Heart left ventricle (tissue), 16 donors: ENCODE measurements at regions not wholly inside any gene's neighbourhood (a gene's known extent, or its start where the extent isn't known, plus 50 kb on each side); places are given as distances from the start of the nearest gene placed in this dataset.

Source experiments
- ATAC-seq, 4 donors: fragments of 200-7000 bp; cut with Tn5 transposase; one replicate each; pipeline ENCODE4 v1.9.1; 2020 to 2022; ENCODE audit warnings: moderate library complexity in 4 of 4, mild to moderate bottlenecking in 3 of 4, moderate number of reproducible peaks in 1 of 4
- DNase-seq, 5 donors: peaks; one replicate each; pipeline ENCODE4 v3.0.0-alpha.2; 2020
- H3K27ac ChIP-seq, 12 donors: fragments of 200-600 bp; sonication (generic) in 4 of 12; one replicate each; pipeline versions ENCODE4 v1.5.0 to v1.8.0; 2016 to 2022; ENCODE audit warnings: mild to moderate bottlenecking in 2 of 12
- H3K27me3 ChIP-seq, 9 donors: fragments of 200-600 bp; sonication (generic) in 2 of 9; one replicate each; pipeline versions ENCODE4 v1.5.1 to v1.8.0; 2016 to 2022; ENCODE audit warnings: mild to moderate bottlenecking in 3 of 9
- H3K36me3 ChIP-seq, 9 donors: fragments of 200-600 bp; sonication (generic) in 2 of 9; one replicate each; pipeline versions ENCODE4 v1.5.0 to v1.8.0; 2018 to 2022; ENCODE audit warnings: mild to moderate bottlenecking in 2 of 9
- H3K4me1 ChIP-seq, 12 donors: fragments of 200-600 bp; sonication (generic) in 4 of 12; one replicate each; pipeline versions ENCODE4 v1.5.0 to v1.8.0; 2016 to 2022; ENCODE audit warnings: mild to moderate bottlenecking in 3 of 12
- H3K4me3 ChIP-seq, 12 donors: fragments of 200-600 bp; sonication (generic) in 4 of 12; one replicate each; pipeline versions ENCODE4 v1.5.0 to v1.8.0; 2017 to 2022; ENCODE audit warnings: mild to moderate bottlenecking in 9 of 12, moderate library complexity in 4 of 12
- H3K9me3 ChIP-seq, 12 donors: fragments of 200-600 bp; sonication (generic) in 4 of 12; one replicate each; pipeline versions ENCODE4 v1.5.0 to v1.8.0; 2016 to 2022; ENCODE audit warnings: mild to moderate bottlenecking in 1 of 12
- CTCF ChIP-seq, 12 donors: fragments of 200-600 bp; sonication (generic) in 4 of 12; IDR thresholded peaks; one replicate each; pipeline versions ENCODE4 v1.5.0 to v1.8.0; 2018 to 2022; ENCODE audit warnings: antibody characterized with exemption in 12 of 12, mild to moderate bottlenecking in 5 of 12
- POLR2A ChIP-seq, 2 donors: fragments of 450-650 bp; IDR thresholded peaks; one replicate each; pipeline ENCODE4 v1.6.1; 2017; ENCODE audit warnings: antibody characterized with exemption in 2 of 2, mild to moderate bottlenecking in 2 of 2, moderate library complexity in 2 of 2
- WGBS, 4 donors: extraction: QIAGEN DNeasy Blood & Tissue Kit in 2 of 4; methylation state at CpG; one replicate each; pipeline versions ENCODE4 v1.1.5 to v1.1.7; 2013 to 2018; 5-methylcytosine and 5-hydroxymethylcytosine counted together
- intact Hi-C, 10 donors: fragments of 100-400 bp; cut with DNase I; formaldehyde crosslinking; loops; one replicate each; pipeline versions ENCODE4 v1.11.1 to v1.14.2; 2022
- donor health status: ischemic (EF 13 %, LVEDD 7.1; RV severe dilation, severe dysfunction).
- donor health status: healthy with polysubstance abuse.
- donor health status: DM: no; HTN: yes; CAD: no.
- donor health status: DM: no; HTN: no; CAD: no.
- donor health status: ischemic (EF 25% LVEDD 6.9; RV normal size, moderate dysfunction).
- donor health status: ischemic (EF 25% LVEDD 5.7; RV mildly dilated, moderate dysfunction).
- donor health status: healthy.
- donor health status: DM: yes; HTN: yes; CAD: no.
- donor health status: ischemic (EF 35%, LVEDD 5.7; RV mildly dilated, moderate dysfunction).
- donor health status: nonischemic (EF 11% LVEDD 7.7; RV severe dilation, severe dysfunction).
- donor health status: DM: yes; HTN: yes; CAD: no.
- donor health status: PGD.
- donor health status: ischemic (EF 29% LVEDD 5.4; RV normal size, mild dysfunction).
- donor health status: nonischemic (EF 23%, LVEDD 6.1; RV moderate dilation, normal function).

DNA sequence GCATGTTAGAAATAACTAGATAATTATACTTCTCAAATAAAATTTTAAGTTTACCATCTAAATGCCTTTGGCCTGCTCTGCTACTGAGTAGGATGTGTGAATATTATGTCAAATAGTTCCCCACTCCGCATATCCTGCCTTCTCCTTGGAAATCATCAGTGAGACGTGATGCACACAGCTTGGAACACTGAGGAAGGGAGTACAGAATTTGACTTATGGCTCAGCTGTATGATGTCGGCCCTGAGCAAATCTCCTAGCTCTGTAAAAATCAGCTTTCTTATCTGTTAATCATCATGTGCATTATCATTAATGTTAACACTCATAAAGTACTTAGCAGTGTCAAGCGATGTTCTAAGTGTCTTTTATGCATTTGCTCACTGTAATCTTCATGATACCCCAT is 241.0 kb upstream of the ANKRD50 start:
- intact Hi-C loops, result no loop called here
- ATAC-seq (no peak), DNase-seq (no peak)
- Histone ChIP-seq H3K27me3 (no peaks in the 10 kb centered on the region), H3K4me3 (no peak overlapping the region), H3K36me3 (no peaks in the 10 kb centered on the region), H3K4me1 (peaks cover 0 to 4% (median 0%) of the 10 kb centered on the region in 12 donors), H3K27ac (no peak overlapping the region), H3K9me3 (peaks cover 0 to 6% (median 0%) of the 10 kb centered on the region in 12 donors)
- WGBS, 4 donors, result 76 to 78% (median 76%) methylated on average over 4 of the region's 4 CpGs
- TF ChIP-seq POLR2A (IDR thresholded peaks at IDR 0.05), result no peak
- TF ChIP-seq CTCF (IDR thresholded peaks at IDR 0.05), result no peak

DNA sequence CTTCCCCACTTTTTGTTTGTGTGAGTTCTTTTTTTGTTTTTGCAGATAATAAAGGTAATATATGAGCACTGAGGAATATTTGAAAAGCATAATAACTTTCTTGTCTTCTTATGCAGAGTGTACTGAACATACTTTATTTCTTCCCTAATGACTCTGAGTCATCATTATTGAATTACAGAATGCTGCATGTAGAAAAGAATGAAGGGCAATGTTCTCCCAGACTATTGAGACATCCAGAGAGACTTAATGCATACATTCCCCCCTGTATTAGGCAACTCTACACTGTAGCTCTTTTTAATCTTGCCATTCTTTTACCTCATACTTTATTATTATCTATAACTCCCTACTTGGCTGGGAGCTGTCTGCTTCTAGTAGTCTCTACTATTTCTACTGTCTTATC is 240.5 kb upstream of the ANKRD50 start:
- Histone ChIP-seq H3K9me3 (peaks cover 0 to 6% (median 0%) of the 10 kb centered on the region in 12 donors), H3K27me3 (no peaks in the 10 kb centered on the region), H3K4me3 (no peak overlapping the region), H3K4me1 (peaks cover 0 to 4% (median 0%) of the 10 kb centered on the region in 12 donors), H3K27ac (no peak overlapping the region), H3K36me3 (no peaks in the 10 kb centered on the region)
- TF ChIP-seq CTCF (IDR thresholded peaks at IDR 0.05) (no peak), POLR2A (IDR thresholded peaks at IDR 0.05) (no peak)
- no peak for DNase-seq
- intact Hi-C loops, result no loop called here
- ATAC-seq, result no peak

DNA sequence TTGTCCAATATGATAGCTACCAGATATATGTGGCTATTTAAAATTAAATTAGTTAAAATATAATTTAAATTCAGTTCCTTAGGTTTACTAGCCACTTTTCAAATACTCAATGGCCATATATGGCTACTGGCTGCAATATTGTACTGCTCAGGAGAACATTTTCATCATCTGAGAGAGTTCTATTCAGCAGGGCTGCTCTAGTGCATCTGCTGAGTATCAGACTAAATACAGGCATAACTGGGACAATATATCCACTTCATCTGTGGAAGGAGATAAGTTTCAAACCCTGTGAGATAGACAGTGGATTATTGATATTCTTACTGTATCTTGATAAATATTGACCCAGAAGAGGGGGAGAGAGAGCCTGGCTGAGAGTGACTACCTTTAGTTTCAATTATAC is 240.1 kb upstream of the ANKRD50 start:
- DNase-seq (no peak), ATAC-seq (no peak)
- H3K27ac ChIP-seq, result no peak overlapping the region
- H3K27me3 ChIP-seq, result no peaks in the 10 kb centered on the region
- peaks cover 0 to 6% (median 0%) of the 10 kb centered on the region in 12 donors for H3K9me3 ChIP-seq
- no peak for TF ChIP-seq POLR2A (IDR thresholded peaks at IDR 0.05)
- no peak for TF ChIP-seq CTCF (IDR thresholded peaks at IDR 0.05)
- no peaks in the 10 kb centered on the region for H3K36me3 ChIP-seq
- intact Hi-C loops, result no loop called here
- peaks cover 0 to 4% (median 0%) of the 10 kb centered on the region in 12 donors for H3K4me1 ChIP-seq
- H3K4me3 ChIP-seq, result no peak overlapping the region

DNA sequence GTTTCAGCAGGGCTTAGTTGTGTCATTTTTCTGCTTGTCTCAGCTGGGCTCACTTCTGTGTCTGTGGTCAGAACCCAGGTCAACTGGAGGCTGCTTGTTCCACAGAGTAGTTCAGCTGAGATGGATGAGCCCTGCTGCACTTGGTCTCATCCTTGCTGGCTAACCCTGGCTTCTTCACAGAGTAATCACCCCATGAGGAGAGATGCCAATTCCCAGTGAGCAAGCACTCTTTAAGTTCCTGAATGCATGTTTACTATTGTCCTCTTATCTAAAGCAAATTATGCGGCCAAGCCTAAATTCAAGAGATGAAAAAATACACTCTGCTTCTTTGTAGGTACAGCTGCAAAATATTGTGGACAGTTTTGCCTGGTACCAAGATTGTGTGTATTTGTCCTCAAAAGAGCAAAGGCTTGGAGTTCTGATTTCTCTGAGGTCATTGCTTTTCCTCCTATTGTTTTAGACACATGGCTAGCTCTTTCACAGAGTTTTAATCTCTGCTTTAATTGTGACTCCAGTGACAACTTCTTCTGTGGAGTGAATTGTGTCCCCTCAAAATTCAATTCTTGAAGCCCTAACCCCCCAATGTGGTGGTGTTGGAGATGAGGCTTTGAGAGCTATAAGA is 236.6 kb upstream of the ANKRD50 start:
- Histone ChIP-seq H3K9me3 (peaks cover 0 to 6% (median 0%) of the 10 kb centered on the region in 12 donors), H3K27ac (peak overlapping the region in 1 of 12 donors; percentile 37), H3K36me3 (no peaks in the 10 kb centered on the region), H3K4me3 (no peak overlapping the region), H3K4me1 (peaks cover 0 to 6% (median 0%) of the 10 kb centered on the region in 12 donors), H3K27me3 (no peaks in the 10 kb centered on the region)
- WGBS, 4 donors, result 54 to 72% (median 67%) methylated on average over 1 of the region's 1 CpG
- intact Hi-C loops, result loop anchor here in 1 of 10 donors (10.0 kb wide), 1 partner anchor 514 kb away; no protein-coding TSS in a partner anchor
- TF ChIP-seq POLR2A (IDR thresholded peaks at IDR 0.05) (no peak), CTCF (IDR thresholded peaks at IDR 0.05) (no peak)
- no peak for DNase-seq
- ATAC-seq, result peak in 1 of 4 donors; percentile 70
